Transverse colon (tissue), 3 donors: ENCODE measurements at regions not wholly inside any gene's neighbourhood (a gene's known extent, or its start where the extent isn't known, plus 50 kb on each side); places are given as distances from the start of the nearest gene placed in this dataset.

Experiments
- POLR2A ChIP-seq: fragments of 450-650 bp; IDR thresholded peaks from one replicate; pipeline ENCODE4 v1.6.1; 2016; ENCODE audit warnings: antibody characterized with exemption, mild to moderate bottlenecking, moderate library complexity
- TF ChIP-seq, protein P1 (sequence below), 5 experiments: fragments of 200-600 bp in 3 of 5; fragments of 450-650 bp in 2 of 5; sonication (generic) in 3 of 5; IDR thresholded peaks; 1 replicate in 2 of 5; 2 replicates in 3 of 5; pipeline ENCODE4 v1.5.1; 2016 to 2017; ENCODE audit warnings: antibody characterized with exemption in 5 of 5, inconsistent platforms in 3 of 5, mild to moderate bottlenecking in 2 of 5, moderate library complexity in 1 of 5

DNA sequence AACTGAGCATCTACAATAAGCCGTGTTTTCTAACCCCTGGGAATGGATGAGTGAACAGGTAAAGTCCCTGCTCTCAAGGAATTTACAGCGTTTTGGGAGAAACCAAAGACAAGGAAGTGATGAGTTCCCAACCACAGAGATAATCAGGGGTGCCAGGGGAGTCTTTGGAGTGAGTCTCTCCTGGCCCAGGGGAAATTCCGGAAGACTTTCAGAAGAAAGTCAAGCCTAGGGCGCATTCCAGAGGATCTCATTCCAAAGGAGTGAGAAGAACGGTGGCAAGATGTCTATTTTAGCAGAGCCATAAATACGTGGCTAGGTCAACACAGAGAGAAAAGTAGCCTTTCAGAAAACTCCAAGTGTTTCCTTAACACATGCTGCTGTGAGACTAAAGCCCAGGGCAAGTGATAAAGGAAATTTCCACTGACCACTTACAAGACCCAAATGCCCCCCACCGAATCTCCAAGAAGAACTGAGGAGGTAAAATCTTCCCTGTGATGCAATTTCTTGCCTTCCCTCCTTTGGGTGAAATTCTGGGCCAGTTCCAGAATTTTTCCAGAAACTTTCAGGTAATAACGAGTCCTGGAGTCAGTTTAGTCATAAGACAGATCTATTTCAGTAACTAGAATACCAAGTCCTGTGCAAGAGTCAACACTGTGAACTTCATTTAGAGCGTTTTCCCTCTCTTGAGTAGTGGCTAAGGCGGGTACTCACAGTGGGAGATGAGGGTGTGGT lies 437.4 kb downstream of the NR2F2 start:
- no peak for TF ChIP-seq POLR2A
- TF ChIP-seq, protein P1, sequence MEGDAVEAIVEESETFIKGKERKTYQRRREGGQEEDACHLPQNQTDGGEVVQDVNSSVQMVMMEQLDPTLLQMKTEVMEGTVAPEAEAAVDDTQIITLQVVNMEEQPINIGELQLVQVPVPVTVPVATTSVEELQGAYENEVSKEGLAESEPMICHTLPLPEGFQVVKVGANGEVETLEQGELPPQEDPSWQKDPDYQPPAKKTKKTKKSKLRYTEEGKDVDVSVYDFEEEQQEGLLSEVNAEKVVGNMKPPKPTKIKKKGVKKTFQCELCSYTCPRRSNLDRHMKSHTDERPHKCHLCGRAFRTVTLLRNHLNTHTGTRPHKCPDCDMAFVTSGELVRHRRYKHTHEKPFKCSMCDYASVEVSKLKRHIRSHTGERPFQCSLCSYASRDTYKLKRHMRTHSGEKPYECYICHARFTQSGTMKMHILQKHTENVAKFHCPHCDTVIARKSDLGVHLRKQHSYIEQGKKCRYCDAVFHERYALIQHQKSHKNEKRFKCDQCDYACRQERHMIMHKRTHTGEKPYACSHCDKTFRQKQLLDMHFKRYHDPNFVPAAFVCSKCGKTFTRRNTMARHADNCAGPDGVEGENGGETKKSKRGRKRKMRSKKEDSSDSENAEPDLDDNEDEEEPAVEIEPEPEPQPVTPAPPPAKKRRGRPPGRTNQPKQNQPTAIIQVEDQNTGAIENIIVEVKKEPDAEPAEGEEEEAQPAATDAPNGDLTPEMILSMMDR (IDR thresholded peaks at IDR 0.05): no peak
